Stimulated activated CD4-positive, alpha-beta T cell treated with anti-CD3 and anti-CD28 coated beads, Interleukin-12 subunit alpha, Interleukin-12 subunit beta, amount 100 ng/mL, for 48 hours (primary cell): ENCODE measurements at regions not wholly inside any gene's neighbourhood (a gene's known extent, or its start where the extent isn't known, plus 50 kb on each side); places are given as distances from the start of the nearest gene placed in this dataset.
"Not testable (repeated sequence)": the region's sequence is repeated elsewhere in the genome, so short reads cannot be mapped to it uniquely, and the experiment has no call there.

Experiments used
- DNase-seq, 3 donors: peaks; one replicate each; pipeline ENCODE4 v3.0.0-alpha.2; 2020; ENCODE audit warnings: low read depth in 2 of 3, low spot score in 1 of 3

DNA sequence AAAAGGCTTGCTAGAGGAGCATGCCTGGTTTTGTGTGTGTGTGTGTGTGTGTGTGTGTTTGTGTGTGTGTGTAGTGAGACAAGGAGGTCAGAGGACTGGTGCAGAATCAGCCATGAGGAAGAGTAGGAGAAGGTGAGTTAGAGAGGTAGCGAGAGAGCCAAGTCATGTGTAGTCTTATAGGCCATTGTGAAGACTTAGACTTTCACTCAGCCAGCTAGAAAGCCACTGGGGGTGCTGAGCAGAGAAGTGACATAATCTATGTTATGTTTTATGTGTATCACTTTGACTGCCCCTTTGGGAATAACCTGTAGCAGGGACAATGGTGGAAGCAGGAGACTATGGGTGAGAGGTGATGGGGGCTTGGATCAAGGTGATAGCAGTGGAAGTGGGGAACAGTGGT lies 180.5 kb upstream of the CLINT1 start:
- DNase-seq: no peak

DNA sequence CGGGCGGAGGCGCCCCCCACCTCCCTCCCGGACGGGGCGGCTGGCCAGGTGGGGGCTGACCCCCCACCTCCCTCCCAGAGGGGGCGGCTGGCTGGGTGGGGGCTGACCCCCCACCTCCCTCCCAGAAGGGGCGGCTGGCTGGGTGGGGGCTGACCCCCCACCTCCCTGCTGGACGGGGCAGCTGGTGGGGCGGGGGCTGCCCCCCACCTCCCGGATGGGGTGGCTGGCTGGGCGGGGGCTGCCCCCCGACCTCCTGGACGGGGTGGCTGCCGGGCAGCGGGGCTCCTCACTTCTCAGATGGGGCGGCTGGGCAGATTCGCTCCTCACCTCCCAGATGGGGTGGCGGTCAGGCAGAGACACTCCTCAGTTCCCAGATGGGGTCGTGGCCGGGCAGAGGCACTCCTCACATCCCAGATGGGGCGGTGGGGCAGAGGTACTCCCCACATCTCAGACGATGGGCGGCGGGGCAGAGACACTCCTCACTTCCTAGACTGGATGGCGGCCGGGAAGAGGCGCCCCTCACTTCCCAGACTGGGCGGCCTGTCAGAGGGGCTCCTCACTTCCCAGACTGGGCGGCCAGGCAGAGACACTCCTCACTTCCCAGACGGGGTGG lies 178.1 kb upstream of the CLINT1 start:
- DNase-seq: not testable (repeated sequence)

DNA sequence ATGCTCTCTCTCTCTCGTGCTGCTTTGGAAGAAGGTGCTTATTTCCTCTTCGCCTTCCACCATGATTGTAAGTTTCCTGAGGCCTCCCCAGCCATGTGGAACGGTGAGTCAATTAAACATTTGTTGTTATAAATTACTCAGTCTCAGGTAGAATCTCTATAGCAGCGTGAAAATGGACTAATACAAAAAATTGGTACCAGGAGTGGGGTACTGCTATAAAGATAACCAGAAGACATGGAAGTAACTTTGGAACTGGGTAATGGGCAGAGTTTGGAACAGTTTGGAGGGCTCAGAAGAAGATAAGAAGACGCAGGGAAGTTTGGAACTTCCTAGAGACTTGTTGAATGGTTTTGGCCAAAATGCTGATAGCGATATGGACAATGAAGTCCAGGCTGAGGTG lies 175.6 kb upstream of the CLINT1 start:
- DNase-seq: not testable (repeated sequence)

DNA sequence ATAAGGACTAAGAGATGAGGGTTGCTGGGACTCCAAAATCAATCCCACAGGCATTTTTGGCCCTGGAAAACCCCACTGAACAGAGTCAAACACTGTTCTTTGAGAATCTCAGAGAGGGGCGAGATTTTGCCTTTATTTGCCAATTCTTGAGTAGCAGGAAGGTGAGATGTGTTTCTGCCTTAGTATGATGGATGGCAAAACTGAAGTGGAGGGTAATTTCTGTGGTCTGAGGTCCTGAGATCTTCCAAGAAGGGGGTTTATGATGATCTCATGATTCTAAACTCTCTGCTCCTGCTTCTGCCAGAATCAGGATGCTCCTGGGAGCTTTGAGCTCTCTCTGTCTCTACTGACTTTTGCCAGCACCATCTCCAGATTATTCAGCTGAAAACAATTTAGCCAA lies 174.8 kb upstream of the CLINT1 start:
- no peak for DNase-seq

DNA sequence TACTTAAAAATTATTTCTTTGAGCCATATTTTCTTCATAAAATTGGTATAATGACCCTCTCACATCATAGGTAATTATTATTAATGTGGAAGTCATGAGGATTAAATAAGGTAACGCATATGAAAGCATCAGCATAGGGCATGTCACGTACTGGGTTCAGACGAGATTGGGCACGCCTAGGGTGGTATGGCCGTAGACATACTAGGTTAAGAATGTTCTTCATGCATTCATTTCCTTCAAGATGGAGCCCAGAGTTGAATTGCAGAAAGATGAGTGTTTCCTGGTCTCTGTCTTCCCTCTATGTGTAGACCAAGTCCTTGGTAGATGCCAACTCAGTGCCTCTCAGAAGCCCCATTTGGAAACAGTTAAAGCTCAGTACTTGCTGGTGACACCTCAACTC lies 174.1 kb upstream of the CLINT1 start:
- no peak for DNase-seq

DNA sequence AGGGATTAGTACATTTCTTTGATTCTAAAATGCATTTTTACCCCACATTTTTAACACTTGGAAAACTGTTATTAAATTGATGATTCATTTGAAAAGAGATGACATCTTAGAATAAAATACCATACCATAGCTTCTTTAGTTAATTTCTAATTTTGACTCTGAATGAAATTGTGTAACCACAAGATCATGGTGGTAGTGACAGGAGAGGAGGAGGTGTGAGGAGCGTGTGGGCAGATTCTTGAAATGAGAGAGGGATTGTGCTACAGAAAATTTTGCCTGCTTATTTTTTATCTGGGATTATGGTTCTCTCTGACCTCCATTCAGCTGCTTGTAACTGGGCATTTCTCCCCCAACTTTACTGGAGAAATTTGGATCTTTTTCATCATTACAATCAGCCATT lies 173.3 kb upstream of the CLINT1 start:
- DNase-seq: peak in 1 of 3 donors; percentile 1

DNA sequence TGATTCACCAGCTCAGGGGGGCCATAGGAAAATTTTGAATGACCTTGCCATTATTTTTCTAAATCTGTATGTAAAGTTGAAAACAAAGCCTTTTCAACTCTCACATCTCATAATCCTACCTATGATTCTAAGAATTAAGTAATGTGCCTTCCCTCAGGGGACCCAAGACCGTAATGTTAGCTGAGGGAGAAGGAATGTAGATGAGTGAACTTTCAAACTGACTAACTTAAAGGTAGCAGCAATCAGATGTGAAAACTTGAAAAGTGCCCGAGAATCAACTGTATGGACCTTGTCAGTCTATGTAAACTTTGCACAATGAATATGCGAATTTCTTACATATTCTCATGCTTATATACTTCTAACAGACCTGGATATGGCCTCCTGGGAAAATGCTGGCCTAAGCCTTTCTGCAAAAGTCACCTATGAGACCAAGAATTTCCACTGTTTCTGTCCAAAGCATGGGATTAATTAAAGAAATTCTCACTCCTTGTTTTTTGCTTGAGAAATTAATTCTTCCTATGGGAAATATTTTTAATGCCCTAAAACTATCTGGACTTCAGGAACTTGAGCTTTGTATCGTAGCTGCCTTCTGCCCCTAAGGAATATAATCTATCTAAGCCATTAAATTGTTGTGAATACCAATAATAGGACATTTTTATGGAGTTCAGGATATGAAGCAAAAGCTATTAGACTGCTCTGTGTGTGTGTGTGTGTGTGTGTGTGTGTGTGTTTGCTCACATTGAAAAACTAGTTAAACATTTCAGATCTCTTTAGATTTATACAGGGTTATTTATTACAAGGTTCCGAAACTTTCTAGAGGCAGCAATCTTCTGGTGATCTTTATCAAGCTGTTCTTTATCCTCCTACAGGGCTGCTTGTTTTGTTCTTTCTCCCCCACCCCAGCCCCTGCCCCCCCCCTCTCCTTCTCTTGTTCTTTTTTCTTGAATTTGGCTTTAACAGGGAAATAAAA lies 169.1 kb upstream of the CLINT1 start:
- DNase-seq: no peak

DNA sequence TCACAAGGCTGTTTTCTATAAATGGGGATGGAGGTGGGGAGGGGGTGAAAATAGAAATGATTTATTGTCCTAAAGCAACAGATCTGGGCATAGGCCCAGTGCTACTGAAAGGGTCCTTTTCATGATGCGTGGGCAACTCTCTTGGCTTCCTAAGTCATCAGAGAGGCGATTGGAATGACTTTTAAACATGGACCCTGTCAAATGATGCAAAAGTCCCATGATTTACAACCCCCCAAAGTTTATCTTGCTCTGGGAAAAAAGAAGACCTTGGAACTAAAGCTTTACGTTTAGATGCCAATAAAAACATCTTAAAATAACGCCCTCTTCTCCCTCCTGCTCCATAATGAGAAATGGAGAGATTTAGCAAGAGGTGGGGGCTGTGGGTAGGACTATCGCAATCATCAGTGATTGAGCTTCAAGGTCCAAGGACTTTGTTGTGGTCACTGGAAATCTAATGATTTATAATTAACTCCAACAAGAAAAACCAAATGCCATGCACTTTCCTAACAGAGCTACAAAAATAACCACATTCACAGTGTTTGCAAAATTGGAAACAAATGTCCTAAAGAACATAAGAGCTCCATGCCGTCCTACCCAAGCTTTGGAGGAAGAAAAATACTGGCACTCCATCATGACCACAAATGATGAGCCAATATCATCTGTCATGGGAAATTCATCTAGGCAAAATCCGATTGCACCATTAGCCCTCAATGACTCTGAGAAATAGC lies 167.5 kb upstream of the CLINT1 start:
- DNase-seq: no peak

DNA sequence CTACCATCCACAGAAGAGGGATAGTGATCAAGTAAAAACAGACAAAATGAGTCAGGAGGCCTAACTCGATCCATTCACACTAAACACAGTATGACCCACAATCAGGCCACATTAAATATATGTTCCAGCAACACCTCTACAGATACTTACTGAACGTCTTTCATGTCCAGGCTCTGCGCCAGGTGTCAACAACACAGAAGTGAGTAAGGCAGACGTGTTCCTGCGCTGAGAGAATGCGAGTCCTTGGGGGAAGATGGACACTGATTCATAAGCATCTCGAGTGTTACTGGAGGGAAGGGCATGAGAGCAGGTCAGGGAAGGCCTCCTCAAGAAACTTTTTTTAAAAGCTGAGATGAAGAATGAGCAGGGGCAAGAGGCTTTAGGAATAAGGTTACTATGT lies 164.3 kb upstream of the CLINT1 start:
- no peak for DNase-seq

DNA sequence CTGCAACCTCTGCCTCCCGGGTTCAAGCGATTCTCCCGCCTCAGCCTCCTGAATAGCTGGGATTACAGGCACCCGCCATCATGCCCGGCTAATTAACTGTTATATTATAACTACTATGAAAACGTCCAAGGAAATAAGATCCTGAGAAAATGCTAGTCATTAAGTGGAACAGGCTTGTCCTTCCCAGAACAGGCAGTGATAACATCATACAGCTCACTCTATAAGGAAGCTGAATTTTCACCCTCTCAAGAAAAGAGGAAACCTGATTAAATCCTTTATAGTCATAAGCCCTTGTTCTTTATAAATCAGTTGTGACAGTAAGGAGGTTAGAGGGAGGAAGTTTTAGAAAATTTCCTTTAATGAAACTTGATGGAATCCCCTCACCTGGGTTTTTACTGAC lies 163.9 kb upstream of the CLINT1 start:
- no peak for DNase-seq

DNA sequence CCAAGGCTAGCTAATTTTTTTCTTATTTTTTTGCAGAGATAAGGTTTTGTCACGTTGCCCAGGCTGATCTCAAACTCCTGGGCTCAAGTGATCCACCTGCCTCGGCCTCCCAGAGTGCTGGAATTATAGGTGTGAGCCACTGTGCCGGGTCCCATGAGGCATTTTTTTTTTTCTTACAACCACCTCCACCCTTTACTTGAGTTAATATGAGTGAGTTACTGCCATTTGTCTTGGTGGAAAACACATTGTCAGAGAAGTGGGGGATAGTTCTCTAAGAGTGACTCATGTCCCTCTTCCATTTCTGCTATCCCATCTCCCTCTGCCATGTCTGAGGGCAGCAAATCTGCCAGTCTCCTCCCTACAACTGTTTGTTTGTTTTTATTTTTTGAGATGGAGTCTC lies 163.4 kb upstream of the CLINT1 start:
- no peak for DNase-seq

DNA sequence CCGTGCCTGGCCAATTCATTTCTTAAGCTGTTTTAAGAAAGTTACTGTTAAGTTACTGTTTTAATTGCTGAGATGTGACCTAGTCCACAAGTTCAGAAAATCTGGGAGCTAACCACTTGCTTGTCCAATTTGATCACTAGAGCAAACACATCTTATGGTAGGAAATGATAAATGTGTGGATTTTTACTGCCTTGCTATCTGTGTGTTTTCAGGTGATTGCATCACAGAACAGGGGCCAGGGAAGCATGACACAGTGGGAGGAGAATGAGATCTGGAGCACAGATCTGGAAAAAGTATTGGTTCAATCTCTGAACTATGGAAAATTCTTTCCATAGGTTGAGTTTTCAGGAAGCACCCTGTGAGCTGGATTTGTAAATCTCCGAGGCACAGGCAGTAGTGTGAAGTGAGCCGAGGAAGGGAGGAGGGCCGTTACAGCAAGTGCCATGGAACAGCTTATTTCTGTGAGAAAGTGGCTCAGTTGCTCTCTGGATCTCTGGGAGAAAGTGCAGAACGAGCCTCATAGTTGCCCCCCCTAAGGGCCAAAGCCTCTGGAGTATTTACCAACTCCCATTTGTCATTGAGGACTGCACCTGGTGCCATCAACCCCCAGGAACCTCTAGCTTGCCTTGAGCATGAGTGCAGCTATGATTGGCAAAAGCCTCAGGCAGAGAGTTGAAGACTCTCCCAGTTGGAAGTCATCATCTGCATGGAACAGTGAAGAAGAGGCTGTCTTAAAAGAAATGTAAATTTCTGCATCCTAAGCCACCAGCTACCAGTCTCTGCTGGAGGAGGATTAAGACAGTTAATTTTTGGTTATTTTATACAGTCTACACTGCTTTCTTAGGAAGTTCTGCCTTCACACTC lies 161.8 kb upstream of the CLINT1 start:
- no peak for DNase-seq

DNA sequence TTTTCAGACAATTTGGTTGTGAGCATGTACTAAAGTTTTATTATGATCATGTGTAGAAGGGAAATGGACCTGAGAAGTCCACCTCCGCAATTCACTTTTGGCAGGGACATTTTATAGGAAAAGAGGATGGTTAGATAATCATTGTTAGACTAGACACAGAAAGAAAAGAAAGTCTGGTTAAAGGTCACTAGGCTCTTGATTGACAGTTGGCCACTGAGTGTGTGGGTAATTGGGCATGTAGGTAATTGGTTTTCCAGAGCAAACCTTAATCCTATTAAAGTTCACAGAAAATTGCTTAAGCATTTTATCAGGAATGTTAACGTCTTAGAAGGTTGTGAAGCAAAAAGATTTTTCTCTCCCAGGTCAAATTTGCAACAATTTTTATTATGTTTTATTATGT lies 158.5 kb upstream of the CLINT1 start:
- no peak for DNase-seq

DNA sequence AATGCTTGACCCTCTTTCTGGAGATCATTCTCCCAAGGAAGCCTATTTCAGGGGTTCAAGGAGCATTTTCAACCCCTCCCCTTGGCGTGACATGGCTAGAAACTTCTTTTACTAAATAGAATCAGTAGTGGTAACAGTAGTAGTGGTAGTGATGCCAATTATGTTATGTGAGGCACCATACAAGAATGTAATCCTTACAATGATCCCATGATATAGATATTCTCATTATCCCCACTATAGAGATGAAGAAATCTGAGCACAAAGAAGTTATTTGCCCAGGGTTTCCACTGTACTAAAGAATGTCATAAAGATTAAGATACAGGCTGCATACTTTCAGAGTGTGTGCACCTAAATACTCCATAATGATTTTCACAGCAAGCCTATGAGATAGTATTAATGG lies 155.4 kb upstream of the CLINT1 start:
- no peak for DNase-seq

DNA sequence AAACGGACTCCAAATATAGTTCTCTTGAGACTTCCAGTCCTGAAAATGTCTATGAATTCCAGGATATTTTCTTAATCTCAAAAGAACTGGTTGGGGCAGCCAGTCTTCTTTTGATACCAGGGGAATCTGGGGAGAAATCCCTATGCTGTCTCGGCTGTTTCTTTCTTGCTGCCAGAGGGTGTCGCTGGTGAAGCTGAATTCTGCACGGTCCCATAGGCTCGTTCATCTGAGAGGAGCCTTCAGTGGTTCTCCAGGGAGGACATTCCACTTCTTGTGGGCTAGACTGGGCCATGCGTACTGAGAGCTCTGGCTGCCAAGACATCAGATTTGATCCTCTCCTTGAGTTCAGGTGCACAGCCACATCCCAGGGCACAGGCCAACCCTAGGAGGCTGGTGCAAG lies 155.0 kb upstream of the CLINT1 start:
- DNase-seq: no peak

DNA sequence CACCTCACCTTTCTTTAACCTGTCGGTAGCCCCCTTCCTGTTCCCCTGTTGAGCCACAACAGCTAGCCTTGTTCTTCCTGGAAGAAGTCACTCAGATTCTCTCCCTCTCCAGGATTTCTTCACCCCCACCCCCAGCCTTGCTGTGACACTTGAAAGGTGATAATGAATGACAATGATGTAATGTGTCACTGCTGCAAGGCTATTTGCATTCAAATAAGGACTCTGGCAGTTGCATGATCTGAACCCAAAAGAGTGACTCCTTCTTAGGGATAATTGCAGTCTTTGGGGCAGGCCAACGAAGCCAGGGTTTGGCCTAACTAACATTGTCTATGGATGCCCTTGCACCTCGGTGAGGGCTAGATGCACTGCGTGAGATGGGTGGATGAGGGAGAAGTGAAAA lies 154.4 kb upstream of the CLINT1 start:
- no peak for DNase-seq

DNA sequence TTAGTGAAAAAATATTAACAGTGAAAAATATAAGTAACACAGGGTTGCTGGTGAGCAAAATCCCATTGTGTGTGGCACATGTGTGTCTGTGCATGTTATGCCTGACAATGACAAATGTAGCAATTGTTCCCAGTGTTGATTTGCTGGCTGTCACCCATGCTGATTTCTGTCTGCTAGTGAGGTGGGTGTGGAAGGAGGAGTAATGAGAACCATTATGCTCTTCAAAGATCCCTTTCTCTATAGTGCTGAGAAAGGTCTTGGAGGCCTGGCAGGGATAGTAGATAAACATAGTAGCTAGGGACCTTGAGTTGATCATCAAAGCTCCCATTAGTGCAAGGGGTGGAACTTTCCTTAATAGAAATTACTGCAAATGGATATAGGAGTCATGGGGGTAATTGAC lies 152.5 kb upstream of the CLINT1 start:
- no peak for DNase-seq

DNA sequence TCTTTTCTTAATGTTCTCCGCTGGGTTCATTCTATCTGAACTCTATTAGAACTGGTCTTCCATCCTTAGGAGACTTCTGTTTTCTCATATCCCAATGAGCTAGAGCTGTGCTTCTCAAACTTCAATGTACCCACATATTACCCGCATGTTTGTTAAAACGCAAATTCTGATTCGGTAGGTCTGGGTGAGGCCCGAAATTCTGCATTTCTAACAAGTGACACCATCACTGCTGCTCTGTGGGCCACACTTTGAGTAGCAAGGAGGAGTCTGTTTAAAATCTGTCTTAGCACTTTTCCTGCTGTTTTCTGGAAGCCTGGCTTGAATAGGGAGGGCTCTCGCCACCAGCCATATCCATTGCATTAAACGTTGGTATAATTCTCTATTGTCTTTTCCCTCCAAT lies 151.9 kb upstream of the CLINT1 start:
- DNase-seq: no peak

DNA sequence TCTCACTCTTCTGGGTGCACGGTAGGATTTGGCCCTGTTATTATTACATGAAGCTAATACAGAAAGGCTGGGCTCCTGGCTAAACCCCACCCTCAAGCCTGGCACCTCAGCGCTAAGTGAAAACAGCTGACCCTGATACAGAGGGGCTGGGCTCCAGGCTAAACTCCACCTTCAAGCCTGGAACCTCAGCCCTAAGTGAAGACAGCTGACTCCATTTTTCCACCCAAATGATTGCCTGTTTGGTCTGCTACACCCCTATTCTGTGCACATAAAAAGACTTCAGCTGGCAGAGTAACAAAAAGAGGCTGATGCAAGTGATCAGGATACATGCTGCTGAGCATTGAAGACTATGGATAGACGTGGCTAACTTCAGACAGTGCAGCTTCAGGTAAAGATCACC lies 148.4 kb upstream of the CLINT1 start:
- DNase-seq: no peak

DNA sequence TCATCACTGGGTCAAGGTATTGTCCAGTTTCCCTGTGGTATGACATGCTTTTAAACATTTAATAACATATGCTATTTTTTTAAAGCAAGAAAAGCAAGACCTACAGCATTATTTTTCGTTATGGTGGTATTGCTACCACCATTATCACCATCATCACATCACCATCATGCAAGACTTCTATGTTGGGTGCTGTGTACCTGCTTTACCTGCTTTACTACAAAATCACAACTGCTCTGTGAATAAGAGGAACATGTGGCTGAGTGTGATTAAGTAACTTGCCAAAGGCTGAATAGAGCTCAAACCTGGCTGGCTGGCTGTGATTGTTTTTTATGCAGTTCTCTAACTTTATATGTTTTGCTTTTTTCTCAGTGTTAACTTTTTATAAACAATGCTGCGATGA lies 140.8 kb upstream of the CLINT1 start:
- DNase-seq: no peak

DNA sequence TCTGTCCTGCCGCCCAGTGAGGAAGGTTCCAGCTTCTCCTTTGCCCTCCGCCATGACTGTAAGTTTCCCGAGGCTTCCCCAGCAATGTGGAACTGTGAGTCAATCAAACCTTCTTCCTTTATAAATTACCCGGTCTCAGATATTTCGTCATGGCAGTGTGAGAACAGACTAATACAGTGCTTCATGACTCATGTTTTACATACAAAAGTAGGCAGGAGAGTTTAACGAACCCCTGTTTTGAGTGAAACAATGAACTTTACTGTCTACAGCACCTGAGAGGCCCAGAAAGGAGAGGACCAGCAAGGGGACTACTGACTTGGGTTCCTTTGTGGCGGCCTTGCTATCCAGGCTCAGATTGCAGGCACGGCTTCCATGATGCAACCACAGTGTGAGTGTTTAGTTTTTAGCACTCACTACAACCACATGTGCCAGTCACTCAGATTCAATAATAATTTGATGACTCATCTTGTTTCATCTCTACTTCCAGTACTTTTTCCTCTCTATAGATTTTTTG lies 139.1 kb upstream of the CLINT1 start:
- DNase-seq: no peak
